CD4-positive, alpha-beta T cell treated with Interferon alpha-2 for 1 hour (primary cell): ENCODE measurements at regions not wholly inside any gene's neighbourhood (a gene's known extent, or its start where the extent isn't known, plus 50 kb on each side); places are given as distances from the start of the nearest gene placed in this dataset.
"Not testable (repeated sequence)": the region's sequence is repeated elsewhere in the genome, so short reads cannot be mapped to it uniquely, and the experiment has no call there.

Experiments
- DNase-seq, 2 donors: peaks; one replicate each; pipeline ENCODE4 v3.0.0-alpha.2; 2020 to 2022

DNA sequence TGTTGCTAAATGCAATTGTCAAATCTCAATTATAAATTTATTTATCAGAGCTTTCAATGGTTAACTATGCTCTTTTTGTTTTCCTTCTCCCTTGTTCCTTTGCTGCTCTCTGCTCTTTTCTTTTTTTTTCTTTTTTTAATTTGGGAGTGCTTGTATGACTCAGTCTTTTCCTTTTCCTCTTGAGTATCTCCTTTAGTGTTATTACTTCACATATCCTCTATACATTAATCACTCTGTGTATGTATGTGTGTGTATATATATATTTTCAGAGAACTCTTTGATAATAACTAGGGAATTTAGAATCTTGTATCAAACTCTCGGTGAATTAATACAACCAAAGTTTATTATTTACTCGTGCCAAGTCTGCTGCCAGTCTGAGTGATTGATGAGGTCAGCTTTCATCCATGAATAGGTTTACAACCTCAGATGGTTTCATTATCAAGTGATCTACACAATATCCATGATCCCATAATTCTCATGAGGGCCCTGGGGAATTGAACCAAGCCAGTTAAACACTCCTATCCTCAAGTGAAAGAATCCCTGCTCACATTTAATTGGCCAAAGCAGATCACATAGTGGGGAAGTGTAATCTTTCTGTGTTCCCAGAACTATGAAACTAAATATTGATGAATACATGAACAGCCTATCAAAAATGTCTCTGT is 743.4 kb upstream of the CNTN5 start:
- DNase-seq: no peak

DNA sequence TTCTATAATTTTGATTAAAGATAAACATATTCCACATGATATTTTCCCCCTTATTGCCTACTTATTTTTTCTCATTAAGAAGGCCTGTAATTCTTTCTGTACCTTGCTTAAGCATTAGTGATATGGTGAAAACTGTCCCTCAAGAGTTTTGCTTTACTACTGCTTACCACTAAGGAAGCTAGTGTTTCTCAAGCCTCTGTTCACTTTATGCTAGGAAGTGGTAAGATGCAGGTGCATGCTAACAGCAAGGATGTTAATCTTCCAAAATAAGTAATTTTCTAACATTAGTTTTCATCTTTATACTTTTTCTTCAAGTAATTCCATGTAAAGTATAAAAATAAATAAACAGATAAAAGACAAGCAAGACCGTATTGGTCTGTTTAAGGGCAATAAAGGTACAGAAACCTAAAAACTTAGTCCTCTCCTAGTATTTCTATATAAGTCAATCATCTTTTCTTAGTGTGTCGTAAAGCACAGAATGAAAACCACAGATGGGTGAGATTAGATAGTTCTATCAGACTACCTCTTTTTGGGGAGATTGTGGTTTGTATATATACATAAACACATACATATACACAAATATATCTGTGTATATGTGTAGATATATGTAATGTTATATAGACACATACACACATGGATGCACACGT is 731.0 kb upstream of the CNTN5 start:
- DNase-seq: no peak

DNA sequence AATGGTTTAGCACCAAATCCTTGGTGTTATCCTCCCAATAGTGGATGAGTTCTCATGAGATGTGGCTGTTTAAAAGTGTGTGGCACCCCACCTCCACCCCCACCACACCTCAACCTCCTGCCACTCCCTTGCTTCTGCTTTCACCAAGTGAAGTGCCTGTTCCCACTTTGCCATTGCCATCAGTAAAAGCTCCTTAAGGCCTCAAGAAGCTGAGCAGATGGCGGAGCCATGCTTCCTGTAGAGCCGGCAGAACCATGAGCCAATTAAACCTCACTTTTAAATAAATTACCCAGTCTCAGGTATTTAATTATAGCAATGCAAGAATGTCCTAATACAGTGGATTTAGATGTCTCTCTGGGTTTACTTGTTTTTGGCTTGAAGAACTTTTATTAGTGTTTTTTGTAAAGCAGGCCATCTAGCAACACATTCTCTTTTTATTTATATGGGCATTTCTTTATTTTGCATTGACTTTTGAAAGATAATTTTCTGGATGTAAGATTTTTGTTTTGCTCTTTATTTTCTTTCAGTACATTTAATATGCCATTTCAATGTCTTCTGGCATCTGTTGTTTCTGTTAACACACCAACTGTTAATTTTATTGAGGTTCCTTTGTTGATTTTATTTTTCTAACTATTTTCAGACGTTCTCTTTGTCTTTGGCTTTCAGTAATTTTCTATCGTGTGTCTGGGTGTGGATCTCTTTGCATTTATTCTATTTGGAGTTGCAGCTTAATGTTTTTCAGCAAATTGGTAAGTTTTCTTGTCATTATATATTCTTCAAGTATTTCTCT is 724.5 kb upstream of the CNTN5 start:
- no peak for DNase-seq

DNA sequence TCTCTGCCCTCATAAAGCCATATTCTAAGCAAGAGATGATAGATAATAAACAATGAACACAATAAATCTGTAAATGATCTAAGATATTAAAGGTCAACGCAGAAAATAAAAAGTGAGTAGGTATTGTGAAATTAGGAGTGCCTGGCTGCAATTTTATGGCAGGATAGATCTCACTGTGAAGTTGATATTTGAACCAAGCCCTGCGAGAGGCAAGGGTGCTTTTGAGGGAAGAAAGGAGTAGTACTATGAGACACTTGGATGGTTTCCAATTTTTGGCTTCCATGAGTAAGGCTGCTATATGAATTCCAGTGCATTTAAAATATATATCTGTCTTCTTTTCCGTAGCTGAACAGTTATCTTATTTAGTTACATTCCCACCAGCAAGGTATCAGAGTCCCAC is 720.0 kb upstream of the CNTN5 start:
- DNase-seq: no peak

DNA sequence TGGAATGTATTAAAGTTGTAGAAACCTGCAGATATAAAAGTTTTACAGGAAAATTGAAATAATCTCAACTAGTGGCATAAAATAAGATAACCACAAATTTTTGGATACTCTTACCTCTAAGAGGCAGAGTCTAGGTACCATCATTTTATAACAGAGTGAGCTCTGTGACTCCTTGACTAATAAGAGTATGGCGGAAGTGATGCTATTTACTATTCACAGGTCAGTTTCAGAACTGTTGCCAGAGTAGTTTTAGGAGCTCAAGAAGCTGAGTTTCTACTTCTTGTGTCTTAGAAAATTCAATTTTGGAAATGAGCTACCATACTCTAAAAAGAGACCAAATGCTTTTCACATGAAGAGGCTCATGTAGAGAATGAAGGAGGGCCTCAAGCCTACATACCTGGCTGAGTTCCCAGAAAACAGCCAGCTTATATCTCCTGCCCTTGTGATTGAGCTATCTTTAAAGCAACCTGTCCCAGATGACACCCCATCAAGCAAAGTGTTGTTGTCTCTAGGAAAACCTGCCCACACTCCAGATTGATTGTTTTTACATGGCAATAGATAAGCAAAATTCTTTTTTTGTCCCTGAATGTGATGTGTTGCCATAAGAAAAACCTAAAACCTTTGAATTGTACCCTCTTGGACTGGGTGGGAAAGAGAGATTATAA is 712.8 kb upstream of the CNTN5 start:
- no peak for DNase-seq

DNA sequence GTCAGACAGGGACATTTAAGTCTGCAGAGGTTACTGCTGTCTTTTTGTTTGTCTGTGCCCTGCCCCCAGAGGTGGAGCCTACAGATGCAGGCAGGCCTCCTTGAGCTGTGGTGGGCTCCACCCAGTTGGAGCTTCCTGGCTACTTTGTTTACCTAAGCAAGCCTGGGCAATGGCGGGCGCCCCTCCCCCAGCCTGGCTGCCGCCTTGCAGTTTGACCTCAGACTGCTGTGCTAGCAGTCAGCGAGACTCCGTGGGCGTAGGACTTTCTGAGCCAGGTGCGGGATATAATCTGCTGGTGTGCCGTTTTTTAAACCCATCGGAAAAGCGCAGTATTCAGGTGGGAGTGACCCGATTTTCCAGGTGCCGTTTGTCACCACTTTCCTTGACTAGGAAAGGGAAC is 690.4 kb upstream of the CNTN5 start:
- not testable (repeated sequence) for DNase-seq

DNA sequence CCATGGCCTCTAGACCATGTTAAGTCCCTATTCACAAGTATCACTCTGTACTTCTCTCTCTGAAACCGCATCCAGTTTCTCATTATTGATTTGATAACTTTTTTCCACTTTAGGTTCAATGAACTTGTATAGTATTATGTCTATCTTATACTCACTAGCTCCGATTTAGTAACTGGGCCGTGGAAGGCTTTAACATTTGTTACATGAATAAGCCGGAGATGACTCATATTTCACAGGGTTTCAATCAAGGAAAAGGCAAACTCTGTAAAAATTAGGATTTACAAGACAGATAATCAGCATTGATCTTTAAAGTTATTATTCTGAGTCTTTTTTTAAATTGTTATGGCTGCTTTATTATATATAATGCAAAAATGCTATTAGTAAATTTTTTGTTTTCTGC is 662.2 kb upstream of the CNTN5 start:
- DNase-seq: no peak

DNA sequence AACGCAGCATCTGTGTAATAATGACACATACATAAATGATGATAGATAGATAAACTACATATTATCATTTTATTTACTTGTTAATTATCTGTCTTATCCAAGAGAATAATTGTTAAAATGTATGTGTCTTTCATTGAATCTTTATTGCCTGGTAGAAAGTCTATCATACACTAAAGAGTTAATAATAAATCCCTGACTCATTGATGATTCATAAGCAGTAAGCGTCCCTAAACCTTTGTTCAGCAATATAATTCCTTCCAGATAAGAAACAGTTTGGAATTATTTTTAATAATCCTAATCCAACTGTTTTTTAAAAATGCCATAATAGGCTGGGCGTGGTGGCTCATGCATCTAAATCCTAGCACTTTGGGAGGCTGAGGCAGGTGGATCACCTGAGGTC is 655.6 kb upstream of the CNTN5 start:
- DNase-seq: no peak

DNA sequence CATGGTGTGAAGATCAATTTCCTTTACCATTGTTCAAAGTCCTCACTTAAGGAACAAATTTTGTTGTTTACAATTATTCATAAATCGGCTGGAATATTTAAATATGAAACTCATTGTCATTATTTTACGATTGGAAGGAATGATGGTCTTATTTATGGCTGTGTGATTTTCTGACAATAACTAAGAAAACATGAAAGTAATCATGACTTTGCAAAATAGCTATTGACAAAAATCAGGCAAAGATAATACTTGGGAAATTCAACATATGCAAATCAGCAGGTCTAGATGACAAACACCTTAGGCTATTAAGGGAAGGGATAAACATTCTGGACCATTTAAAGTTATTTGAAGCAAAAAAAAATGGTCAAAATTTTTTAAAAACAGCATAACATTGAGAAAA is 654.8 kb upstream of the CNTN5 start:
- no peak for DNase-seq

DNA sequence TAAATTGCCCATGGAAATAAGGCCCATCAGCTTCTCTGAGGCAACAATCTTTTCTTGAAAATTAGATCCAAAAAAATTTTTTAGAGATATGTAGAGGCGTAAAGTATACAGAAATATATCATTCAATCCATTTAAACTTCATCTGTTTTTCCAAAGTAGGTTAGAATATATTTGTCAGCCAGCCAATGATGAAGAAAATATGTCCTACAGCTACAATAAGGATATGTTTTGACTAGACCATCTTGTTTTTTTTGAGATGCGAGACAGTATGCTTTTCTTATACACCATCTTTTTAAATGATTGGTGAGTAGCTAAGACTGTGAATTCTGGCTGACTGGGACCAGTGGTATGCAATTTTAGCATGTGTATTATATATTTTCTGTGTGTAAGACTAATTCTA is 630.4 kb upstream of the CNTN5 start:
- DNase-seq: no peak

DNA sequence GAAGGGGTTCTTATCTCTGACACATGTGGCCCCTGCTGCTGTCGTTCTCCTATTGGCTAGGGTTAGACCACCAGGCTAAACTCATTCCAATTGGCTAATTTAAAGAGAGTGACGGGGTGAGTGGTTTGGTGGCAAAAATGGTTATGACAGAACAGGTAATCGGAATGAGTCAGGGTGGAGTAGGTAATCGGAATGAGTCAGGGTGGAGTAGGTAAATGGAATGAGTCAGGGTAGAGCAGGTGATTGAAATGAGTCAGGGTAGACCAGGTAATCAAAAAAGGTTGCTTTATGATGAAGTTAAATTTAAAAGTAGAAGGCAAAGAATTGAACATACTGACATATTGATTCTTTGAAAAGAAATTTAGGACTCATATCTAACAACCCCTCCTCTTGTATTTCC is 626.2 kb upstream of the CNTN5 start:
- DNase-seq: not testable (repeated sequence)

DNA sequence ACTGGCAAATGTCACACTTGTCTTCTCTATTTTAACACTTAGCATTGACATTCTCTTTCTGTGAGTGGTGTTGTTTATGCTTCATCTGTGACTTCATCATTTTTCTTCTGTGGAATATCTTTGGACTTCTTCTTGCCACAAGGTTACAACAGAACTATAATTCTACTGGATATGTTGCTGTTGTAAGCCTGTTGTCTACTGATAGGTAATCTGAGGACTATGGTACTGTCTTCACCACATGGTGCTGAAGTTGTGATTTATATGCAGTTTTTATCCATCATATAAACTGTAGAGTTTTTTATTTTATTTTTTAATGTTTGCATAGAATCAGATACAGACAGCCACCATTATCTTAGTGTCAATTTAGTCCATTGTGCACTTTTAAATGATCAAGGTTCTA is 622.2 kb upstream of the CNTN5 start:
- no peak for DNase-seq

DNA sequence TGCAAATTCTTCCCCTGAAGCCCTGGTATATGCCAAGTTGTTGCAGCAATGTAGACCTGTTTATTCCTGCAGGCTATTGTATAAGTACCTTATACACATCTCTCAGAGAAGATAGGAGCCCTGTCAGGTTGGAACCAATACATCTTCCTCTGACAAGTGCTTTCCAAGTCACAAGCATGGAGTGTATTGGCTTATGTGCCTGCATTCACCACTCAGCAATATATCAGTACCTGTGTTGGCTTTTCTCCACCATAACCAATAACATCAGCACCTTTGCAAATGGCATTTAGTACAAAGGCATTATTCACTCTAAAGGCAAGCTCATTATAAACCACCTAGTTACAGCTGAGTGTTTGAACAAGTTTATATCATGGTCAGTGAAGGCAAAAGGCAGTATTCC is 611.7 kb upstream of the CNTN5 start:
- DNase-seq: no peak

DNA sequence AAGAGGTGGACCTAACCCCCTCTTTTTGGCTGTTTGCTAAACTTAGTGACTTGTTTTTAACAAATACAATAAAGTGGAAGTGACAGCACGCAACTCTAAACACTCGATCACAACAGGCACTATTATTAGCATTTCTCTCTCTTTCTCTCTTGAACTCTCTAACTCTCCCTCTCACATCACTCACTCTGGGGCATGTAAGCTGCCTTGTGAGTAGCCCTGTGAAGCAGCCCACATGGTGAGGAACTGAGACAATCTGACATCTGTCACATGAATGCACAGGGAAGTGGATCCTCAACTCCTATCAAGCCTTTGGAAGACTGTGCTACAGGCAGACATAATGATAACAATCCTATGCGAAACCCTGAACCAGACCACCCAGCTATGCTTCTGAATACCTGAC is 609.0 kb upstream of the CNTN5 start:
- no peak for DNase-seq

DNA sequence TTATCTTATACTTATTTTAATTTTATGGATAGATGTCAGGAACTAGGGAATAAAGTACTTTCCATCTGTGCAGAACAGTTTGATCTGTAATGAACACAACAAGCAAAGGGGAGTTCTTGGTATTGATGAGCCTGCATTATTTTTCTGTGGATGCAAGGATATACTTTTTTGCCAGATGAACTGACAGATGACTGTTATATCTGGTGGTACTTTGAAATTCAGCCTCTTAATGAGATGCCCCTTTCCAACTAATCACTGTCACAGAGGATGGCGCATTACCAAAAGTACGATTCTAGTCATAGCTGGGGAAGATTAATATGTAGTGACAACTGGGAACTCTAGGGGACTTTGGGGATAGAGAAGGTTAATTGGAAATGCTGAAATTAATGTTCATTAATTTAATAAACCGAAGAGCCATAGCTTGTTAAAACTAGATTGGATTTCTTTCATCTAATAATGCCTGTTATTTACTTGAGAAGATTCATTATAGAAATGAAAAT is 603.4 kb upstream of the CNTN5 start:
- no peak for DNase-seq

DNA sequence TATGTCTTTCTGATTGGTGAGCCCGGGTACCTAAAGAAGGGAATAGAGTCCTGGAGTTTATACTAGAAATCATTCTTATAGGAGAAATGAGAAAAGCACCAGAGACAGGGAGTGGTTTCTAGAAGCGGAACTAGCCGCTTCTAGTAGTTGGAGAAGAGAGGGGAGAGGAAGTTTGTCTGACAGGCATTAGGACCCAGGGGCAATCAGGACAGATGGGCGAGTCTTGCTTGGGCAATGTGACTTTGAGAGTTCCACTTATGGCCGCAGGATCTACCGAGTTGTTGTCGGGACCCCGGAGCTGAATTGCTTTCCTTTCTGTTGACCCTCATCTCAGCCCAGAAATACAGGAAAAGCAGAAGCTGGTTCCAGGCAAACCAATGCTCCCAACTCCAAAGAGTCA is 596.8 kb upstream of the CNTN5 start:
- DNase-seq: no peak

DNA sequence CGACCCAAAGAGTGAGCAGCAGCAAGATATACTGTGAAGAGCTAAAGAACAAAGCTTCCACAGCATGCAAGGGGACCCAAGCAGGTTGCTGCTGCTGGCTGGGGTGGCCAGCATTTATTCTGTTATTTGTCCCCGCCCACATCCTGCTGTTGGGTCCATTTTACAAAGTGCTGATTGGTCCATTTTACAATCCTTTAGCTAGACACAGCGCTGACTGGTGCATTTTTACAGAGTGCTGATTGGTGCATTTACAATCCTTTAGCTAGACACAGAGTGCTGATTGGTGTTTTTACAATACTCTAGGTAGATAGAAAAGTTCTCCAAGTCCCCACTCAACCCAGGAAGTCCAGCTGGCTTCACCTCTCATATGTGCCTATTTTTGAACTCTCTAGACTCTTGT is 596.0 kb upstream of the CNTN5 start:
- DNase-seq: not testable (repeated sequence)

DNA sequence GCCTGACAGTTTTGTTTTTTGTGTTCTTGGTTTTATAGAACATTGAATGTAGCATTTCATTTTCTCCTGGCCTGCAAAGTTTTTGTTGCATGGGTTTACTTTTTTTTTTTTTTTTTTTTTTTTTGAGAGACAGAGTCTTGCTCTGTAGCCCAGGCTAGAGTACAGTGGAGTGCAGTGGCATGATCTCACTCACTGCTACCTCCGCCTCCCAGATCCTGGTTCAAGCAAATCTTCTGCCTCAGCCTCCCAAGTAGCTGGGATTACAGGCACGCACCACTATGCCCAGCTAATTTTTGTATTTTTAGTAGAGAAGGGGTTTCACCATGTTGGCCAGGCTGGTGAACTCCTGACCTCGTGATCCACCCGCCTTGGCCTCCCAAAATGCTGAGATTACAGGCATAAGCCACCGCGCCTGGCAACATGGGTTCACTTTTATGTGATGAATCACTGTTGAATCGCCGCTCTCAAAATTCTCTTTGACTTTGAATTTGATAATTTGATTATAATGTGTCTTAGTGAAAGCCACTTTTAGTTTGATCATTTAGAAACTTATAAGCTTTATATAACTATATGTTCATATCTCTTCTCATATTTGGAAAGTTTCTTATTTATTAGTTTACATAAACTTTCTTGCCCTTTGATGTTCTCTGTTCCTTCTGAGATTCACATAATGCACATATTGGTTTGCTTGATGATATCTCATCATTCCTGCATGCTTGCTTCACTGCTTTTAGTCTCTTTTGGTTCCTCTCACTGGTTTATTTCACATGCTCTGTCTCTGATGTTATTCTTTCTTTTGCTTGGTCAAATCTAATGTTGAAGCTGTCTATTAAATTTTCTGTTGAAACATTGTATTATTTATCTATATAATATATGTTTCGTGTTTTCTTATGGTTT is 589.0 kb upstream of the CNTN5 start:
- DNase-seq: no peak

DNA sequence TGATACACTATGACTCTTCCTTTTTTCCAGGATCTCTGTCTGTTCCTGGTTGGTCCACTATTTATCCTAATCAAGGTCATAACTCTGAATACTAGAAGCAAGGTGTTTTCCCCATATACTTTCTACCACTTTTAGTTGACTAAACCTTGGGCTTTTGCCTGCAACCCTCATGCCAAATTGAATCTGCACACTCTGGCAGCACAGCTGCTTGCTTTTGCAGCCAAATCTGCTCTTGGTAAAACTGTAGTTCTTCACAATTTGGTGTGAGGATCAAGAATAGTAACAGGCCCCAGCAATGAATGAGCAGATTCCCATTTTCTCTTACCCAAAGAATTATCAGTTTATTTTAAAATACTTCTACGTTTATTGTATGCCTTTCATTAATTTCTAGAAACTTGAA is 586.5 kb upstream of the CNTN5 start:
- DNase-seq: no peak

DNA sequence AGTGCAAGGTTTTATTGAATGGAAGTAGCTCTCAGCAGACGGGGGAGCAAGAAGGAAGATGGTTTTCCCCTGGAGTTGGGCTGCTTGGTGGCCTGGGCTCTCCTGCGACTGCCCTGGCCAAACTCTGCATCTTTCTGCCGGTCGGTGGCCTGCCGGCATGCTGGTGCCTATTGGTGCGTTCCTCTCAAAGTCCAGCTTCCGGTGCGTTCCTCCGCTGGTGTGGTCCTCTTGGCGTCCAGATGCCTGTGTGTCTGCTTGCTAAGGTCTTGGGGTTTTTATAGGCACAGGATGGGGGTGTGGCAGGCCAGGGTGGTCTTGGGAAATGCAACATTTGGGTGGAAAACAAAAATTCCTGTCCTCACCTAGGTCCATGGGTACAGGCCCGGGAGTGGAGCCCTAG is 567.4 kb upstream of the CNTN5 start:
- DNase-seq: no peak

DNA sequence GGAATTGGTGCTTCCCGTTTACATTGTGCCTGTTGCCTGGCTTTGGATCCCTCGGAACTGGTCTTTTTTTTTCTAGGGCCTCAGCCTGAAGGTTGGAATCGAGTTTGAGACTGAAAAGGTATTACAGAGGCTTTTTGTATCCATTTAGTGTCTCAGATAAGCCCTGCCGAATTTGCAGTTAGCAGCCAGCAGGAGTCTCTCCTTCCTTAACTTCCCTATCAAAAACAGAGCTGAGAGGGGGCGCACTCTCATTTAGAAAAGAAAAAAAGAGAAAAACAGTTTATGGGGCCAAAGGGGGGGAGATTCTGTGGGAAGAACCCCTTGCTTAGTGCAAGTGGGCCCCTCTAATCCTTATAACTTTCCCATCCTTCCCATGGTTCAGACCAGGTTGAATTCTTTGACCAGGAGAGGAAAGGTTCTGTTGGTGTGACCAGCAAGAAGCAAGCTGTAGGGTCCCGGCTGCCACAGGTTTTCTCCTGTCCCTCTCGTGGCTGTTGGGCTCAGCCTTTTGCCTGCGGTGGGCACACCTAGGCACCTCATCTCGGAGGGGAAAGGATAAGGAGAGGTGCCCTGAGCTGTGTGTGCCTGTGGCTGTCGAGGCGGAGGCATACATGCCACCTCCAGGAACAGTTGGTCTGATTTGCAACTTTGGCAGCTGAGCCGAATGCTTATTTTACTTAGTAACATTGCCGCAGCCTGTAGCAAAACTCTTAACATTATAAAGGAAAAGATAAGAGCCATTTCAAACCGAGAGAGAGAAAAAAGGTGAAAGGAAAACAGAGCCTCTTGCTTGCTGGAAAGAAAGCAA is 565.0 kb upstream of the CNTN5 start:
- no peak for DNase-seq

DNA sequence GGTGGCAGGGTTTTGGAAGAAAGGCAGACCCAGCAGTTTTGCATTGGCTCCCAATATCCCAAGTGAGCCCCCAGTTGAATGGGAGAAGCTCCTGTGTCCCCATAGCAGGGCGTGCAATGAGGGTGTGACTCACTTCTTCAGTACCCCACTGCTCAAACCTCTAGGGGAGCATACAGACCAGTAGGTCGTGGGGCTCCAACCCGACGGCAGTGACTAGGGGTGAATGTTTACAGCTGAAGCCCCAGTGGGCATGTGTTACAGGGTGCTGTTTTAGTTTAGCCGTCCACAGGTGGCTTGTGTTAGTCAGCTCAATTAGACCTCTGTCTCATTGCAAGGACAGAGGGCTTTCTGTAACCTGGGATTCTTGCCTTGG is 564.5 kb upstream of the CNTN5 start:
- DNase-seq: no peak
